Right lobe of liver (tissue), 4 donors: ENCODE measurements at regions not wholly inside any gene's neighbourhood (a gene's known extent, or its start where the extent isn't known, plus 50 kb on each side); places are given as distances from the start of the nearest gene placed in this dataset.

Experiments used
- POLR2A ChIP-seq: fragments of 450-650 bp; IDR thresholded peaks from one replicate; pipeline ENCODE4 v1.6.1; 2017; ENCODE audit warnings: antibody characterized with exemption, mild to moderate bottlenecking
- TF ChIP-seq, protein P1 (sequence below), 4 donors: fragments of 200-600 bp in 3 of 4; fragments of 450-650 bp in 1 of 4; IDR thresholded peaks; one replicate each; pipeline versions ENCODE4 v1.5.1 to v1.8.0; 2016 to 2022; ENCODE audit warnings: antibody characterized with exemption in 4 of 4, mild to moderate bottlenecking in 2 of 4
- donor health status: DM: no; HTN: no; CAD: no.
- donor health status: DM: no; HTN: no; CAD: no.
- donor health status: DM: no; HTN: yes; CAD: no.

DNA sequence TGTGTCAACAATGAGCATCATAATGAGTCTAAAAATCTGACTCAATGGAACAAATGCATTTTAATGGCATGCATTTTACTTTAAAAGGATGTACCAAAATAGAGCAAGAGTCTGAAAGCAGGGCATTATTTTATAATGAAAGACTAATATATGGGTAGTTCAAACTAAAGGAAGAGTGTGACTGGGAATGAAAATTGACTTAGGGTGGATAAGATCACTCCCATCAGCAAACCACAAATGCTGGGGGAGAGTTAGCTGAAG lies 114.7 kb downstream of the SOX4 start:
- no peak for TF ChIP-seq POLR2A
- TF ChIP-seq, protein P1, sequence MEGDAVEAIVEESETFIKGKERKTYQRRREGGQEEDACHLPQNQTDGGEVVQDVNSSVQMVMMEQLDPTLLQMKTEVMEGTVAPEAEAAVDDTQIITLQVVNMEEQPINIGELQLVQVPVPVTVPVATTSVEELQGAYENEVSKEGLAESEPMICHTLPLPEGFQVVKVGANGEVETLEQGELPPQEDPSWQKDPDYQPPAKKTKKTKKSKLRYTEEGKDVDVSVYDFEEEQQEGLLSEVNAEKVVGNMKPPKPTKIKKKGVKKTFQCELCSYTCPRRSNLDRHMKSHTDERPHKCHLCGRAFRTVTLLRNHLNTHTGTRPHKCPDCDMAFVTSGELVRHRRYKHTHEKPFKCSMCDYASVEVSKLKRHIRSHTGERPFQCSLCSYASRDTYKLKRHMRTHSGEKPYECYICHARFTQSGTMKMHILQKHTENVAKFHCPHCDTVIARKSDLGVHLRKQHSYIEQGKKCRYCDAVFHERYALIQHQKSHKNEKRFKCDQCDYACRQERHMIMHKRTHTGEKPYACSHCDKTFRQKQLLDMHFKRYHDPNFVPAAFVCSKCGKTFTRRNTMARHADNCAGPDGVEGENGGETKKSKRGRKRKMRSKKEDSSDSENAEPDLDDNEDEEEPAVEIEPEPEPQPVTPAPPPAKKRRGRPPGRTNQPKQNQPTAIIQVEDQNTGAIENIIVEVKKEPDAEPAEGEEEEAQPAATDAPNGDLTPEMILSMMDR (IDR thresholded peaks at IDR 0.05): no peak
